ENCODE measurements at regions not wholly inside any gene's neighbourhood (a gene's known extent, or its start where the extent isn't known, plus 50 kb on each side); places are given as distances from the start of the nearest gene placed in this dataset.

GRCh38 chr9:74117731-74118130 lies 379.4 kb upstream of the RORB start:
- TF ChIP-seq POLR2AphosphoS5 (IDR thresholded peaks at IDR 0.05; ENCODE audit: low read depth, low read length) (no peak), TAF1 (IDR thresholded peaks at IDR 0.05; ENCODE audit: borderline replicate concordance, insufficient read depth, low read length) (no peak), REST (IDR thresholded peaks at IDR 0.05; ENCODE audit: insufficient read depth in 1 of 2, low read depth in 2 of 2, low read length in 2 of 2) (no peak)

Data from PFSK-1 (cell line).